HCT116 (cell line): ENCODE measurements at regions not wholly inside any gene's neighbourhood (a gene's known extent, or its start where the extent isn't known, plus 50 kb on each side); places are given as distances from the start of the nearest gene placed in this dataset.

ENCODE experiments used
- ATAC-seq: fragments of 200-7000 bp; cut with Tn5 transposase; 2 replicates; pipeline ENCODE4 v1.9.1; 2020; ENCODE audit warnings: mild to moderate bottlenecking, moderate library complexity
- BruUV-seq: library from RNA; stranded (reverse); fragments of 400-500 nt; replicated peaks from 2 replicates; lab custom pipeline; 2021; lab: Mats Ljungman, UMichigan
- CTCF ChIA-PET: fragments of 300-600 bp; sonication (Branson Sonifier 250); formaldehyde crosslinking; loops from one replicate; lab custom pipeline; 2021; ENCODE audit warnings: antibody characterized with exemption; lab: Charles Lee
- POLR2A ChIA-PET: fragments of 300-600, 350-600 bp; sonication (Branson Sonifier 250); formaldehyde crosslinking; loops from one replicate; lab custom pipeline; 2021; ENCODE audit warnings: antibody characterized with exemption; lab: Charles Lee
- RAD21 ChIA-PET, 2 experiments: fragments of 300-600 bp; sonication (Branson Sonifier 250); formaldehyde crosslinking; loops; one replicate each; lab custom pipeline; 2023; ENCODE audit warnings: low total read pairs in 2 of 2; ENCODE audit not compliant: uncharacterized antibody in 2 of 2, unreplicated experiment in 2 of 2, low non-redundant PET in 1 of 2; lab: Charles Lee
- DNase-seq: peaks from one replicate; pipeline ENCODE4 v3.0.0-alpha.2; 2010; ENCODE audit warnings: low read depth, low spot score
- H2AFZ ChIP-seq: fragments of 200-600 bp; shearing (Covaris generic), sonication (generic); 2 replicates; pipeline ENCODE4 v1.6.1; 2017; ENCODE audit warnings: low read depth, mixed run types, mixed read lengths, antibody characterized with exemption, low read length; ENCODE audit not compliant: poor library complexity, severe bottlenecking
- H3K27ac ChIP-seq: 2 replicates; pipeline ENCODE4 v1.5.1; 2012; ENCODE audit warnings: low read depth, low read length
- H3K27me3 ChIP-seq: fragments of 200-600 bp; sonication (generic); 2 replicates; pipeline ENCODE4 v1.6.1; 2016; ENCODE audit warnings: mixed run types, low read length, mixed read lengths; ENCODE audit not compliant: insufficient read depth
- H3K36me3 ChIP-seq, 2 experiments: fragments of 200-500 bp in 1 of 2; fragments of 200-600 bp in 1 of 2; sonication (Bioruptor generic) in 1 of 2; sonication (generic) in 1 of 2; 2 replicates each; pipeline versions ENCODE4 v1.5.1 to v1.6.1; 2014 to 2016; ENCODE audit warnings: low read length in 2 of 2, inconsistent platforms in 1 of 2, mixed read lengths in 1 of 2, mixed run types in 1 of 2; ENCODE audit not compliant: insufficient read depth in 2 of 2, control insufficient read depth in 1 of 2
- H3K4me1 ChIP-seq, 2 experiments: fragments of 200-600 bp in 1 of 2; sonication (generic) in 1 of 2; 2 replicates each; pipeline versions ENCODE4 v1.5.1 to v1.6.1; 2012 to 2017; ENCODE audit warnings: low read length in 2 of 2, inconsistent platforms in 1 of 2, mild to moderate bottlenecking in 1 of 2, mixed read lengths in 1 of 2, mixed run types in 1 of 2, moderate library complexity in 1 of 2; ENCODE audit not compliant: insufficient read depth in 2 of 2, control insufficient read depth in 1 of 2
- H3K4me2 ChIP-seq: fragments of 200-600 bp; sonication (generic); 2 replicates; pipeline ENCODE4 v1.6.1; 2017; ENCODE audit warnings: mixed run types, low read length, mixed read lengths
- H3K4me3 ChIP-seq, 2 experiments: fragments of 200-600 bp in 1 of 2; sonication (generic) in 1 of 2; replicated peaks in 1 of 2; 2 replicates each; pipeline ENCODE4 v1.5.1; 2011 to 2016; ENCODE audit warnings: low read length in 2 of 2, control low read depth in 1 of 2, low read depth in 1 of 2, mild to moderate bottlenecking in 1 of 2, mixed read lengths in 1 of 2, mixed run types in 1 of 2
- H3K79me2 ChIP-seq: fragments of 200-600 bp; sonication (generic); 2 replicates; pipeline ENCODE4 v1.6.1; 2017; ENCODE audit warnings: mild to moderate bottlenecking, mixed run types, low read length, moderate library complexity, mixed read lengths; ENCODE audit not compliant: insufficient read depth
- H3K9ac ChIP-seq: fragments of 200-600 bp; sonication (generic); 2 replicates; pipeline ENCODE4 v1.6.1; 2016; ENCODE audit warnings: low read length, mixed read lengths
- H3K9me2 ChIP-seq: fragments of 200-600 bp; sonication (generic), shearing (Covaris generic); 2 replicates; pipeline ENCODE4 v1.6.1; 2017; ENCODE audit warnings: mixed run types, mild to moderate bottlenecking, moderate library complexity; ENCODE audit not compliant: insufficient read depth
- H3K9me3 ChIP-seq, 2 experiments: fragments of 200-500 bp in 1 of 2; fragments of 200-600 bp in 1 of 2; sonication (Bioruptor generic) in 1 of 2; sonication (generic) in 1 of 2; 2 replicates each; pipeline ENCODE4 v1.6.1; 2014 to 2017; ENCODE audit warnings: low read length in 2 of 2, mixed read lengths in 2 of 2, inconsistent platforms in 1 of 2, low read depth in 1 of 2, mild to moderate bottlenecking in 1 of 2, mixed run types in 1 of 2, moderate library complexity in 1 of 2; ENCODE audit not compliant: control insufficient read depth in 1 of 2, insufficient read depth in 1 of 2
- H4K20me1 ChIP-seq: fragments of 200-600 bp; sonication (generic), shearing (Covaris generic); 2 replicates; pipeline ENCODE4 v1.6.1; 2017; ENCODE audit warnings: mixed run types, mild to moderate bottlenecking, moderate library complexity; ENCODE audit not compliant: insufficient read depth
- EGR1 ChIP-seq: IDR thresholded peaks from 2 replicates; pipeline ENCODE4 v1.6.1; 2012; ENCODE audit warnings: low read depth
- ELF1 ChIP-seq: IDR thresholded peaks from 2 replicates; pipeline ENCODE4 v1.6.1; 2012; ENCODE audit warnings: low read depth, borderline replicate concordance
- FOSL1 ChIP-seq: IDR thresholded peaks from 2 replicates; pipeline ENCODE4 v1.6.1; 2012; ENCODE audit warnings: low read depth
- MAX ChIP-seq: IDR thresholded peaks from 2 replicates; pipeline ENCODE4 v1.6.1; 2012
- POLR2A ChIP-seq: IDR thresholded peaks from 2 replicates; pipeline ENCODE4 v1.7.0; 2011; ENCODE audit warnings: borderline replicate concordance; ENCODE audit not compliant: insufficient read depth, insufficient read length; ENCODE audit errors: extremely low read depth
- POLR2AphosphoS5 ChIP-seq: IDR thresholded peaks from 2 replicates; pipeline ENCODE4 v1.6.1; 2011; ENCODE audit warnings: mild to moderate bottlenecking, low read depth, low read length, moderate library complexity
- RAD21 ChIP-seq: IDR thresholded peaks from 2 replicates; pipeline ENCODE4 v1.6.1; 2012; ENCODE audit warnings: low read depth, mild to moderate bottlenecking
- SIN3A ChIP-seq: IDR thresholded peaks from 2 replicates; pipeline ENCODE4 v1.6.1; 2012; ENCODE audit warnings: low read depth
- SP1 ChIP-seq: IDR thresholded peaks from 2 replicates; pipeline ENCODE4 v1.6.1; 2012; ENCODE audit warnings: low read depth
- SRF ChIP-seq: IDR thresholded peaks from 2 replicates; pipeline ENCODE4 v1.6.1; 2012; ENCODE audit warnings: low read depth
- TCF7L2 ChIP-seq: IDR thresholded peaks from 2 replicates; pipeline ENCODE4 v1.7.0; 2011; ENCODE audit warnings: borderline replicate concordance, inconsistent platforms; ENCODE audit not compliant: insufficient read depth, insufficient read length; ENCODE audit errors: extremely low read depth
- YY1 ChIP-seq: IDR thresholded peaks from 2 replicates; pipeline ENCODE4 v1.6.1; 2011; ENCODE audit warnings: low read length, low read depth, moderate library complexity, mild to moderate bottlenecking; ENCODE audit not compliant: insufficient replicate concordance; ENCODE audit errors: extremely low read depth
- ZBTB33 ChIP-seq: IDR thresholded peaks from 2 replicates; pipeline ENCODE4 v1.6.1; 2011; ENCODE audit warnings: mild to moderate bottlenecking, low read length, moderate library complexity; ENCODE audit not compliant: insufficient replicate concordance; ENCODE audit errors: extremely low read depth
- ZFX ChIP-seq: fragments of 450-650 bp; IDR thresholded peaks from 2 replicates; pipeline ENCODE4 v1.6.1; 2017
- intact Hi-C: fragments of 100-400 bp; cut with micrococcal nuclease; formaldehyde crosslinking; loops from 2 replicates; pipeline ENCODE4 v1.10.0; 2022
- TF ChIP-seq, protein P1 (sequence below), 3 experiments: fragments of 200-600 bp in 1 of 3; sonication (generic) in 1 of 3; IDR thresholded peaks in 2 of 3; conservative IDR thresholded peaks in 1 of 3; 2 replicates each; pipeline ENCODE4 v1.5.1; 2012 to 2017; ENCODE audit warnings: low read depth in 2 of 3, low read length in 2 of 3, antibody characterized with exemption in 1 of 3, borderline replicate concordance in 1 of 3, control low read depth in 1 of 3, mild to moderate bottlenecking in 1 of 3, mixed read lengths in 1 of 3, mixed run types in 1 of 3, moderate library complexity in 1 of 3; ENCODE audit not compliant: insufficient read depth in 1 of 3
- TF ChIP-seq, protein P2 (sequence below): IDR thresholded peaks from 2 replicates; pipeline ENCODE4 v1.6.1; 2012

DNA sequence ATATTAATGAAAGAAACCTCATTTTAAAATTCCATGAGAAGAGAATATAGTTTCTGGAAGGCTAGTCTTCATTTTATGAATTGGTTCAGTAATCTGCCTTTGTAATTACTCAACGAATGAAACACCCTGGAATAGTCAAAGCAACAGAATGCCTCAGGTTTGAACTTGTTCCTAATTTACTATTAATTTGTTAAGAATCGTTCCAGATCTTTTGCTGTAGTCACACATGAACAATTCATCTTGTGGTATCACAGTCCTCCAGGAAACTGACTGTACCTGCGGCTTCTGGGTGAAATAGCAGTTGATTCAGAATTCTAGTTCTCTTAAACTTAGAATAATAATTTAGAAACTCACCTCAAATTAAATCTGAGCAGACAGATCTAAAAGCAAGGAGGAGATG lies 282.7 kb upstream of the MAP2 start:
- no peaks in the 10 kb centered on the region for H3K4me1 ChIP-seq
- DNase-seq (no peak), ATAC-seq (no peak)
- no peak overlapping the region for H3K9ac ChIP-seq
- intact Hi-C loops: no loop called here
- H3K79me2 ChIP-seq: no peaks in the 10 kb centered on the region
- TF ChIP-seq SIN3A: no peak
- no peak for TF ChIP-seq FOSL1
- no peak for TF ChIP-seq POLR2A
- TF ChIP-seq, protein P1, sequence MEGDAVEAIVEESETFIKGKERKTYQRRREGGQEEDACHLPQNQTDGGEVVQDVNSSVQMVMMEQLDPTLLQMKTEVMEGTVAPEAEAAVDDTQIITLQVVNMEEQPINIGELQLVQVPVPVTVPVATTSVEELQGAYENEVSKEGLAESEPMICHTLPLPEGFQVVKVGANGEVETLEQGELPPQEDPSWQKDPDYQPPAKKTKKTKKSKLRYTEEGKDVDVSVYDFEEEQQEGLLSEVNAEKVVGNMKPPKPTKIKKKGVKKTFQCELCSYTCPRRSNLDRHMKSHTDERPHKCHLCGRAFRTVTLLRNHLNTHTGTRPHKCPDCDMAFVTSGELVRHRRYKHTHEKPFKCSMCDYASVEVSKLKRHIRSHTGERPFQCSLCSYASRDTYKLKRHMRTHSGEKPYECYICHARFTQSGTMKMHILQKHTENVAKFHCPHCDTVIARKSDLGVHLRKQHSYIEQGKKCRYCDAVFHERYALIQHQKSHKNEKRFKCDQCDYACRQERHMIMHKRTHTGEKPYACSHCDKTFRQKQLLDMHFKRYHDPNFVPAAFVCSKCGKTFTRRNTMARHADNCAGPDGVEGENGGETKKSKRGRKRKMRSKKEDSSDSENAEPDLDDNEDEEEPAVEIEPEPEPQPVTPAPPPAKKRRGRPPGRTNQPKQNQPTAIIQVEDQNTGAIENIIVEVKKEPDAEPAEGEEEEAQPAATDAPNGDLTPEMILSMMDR (IDR thresholded peaks at IDR 0.05 in 2 of 3, conservative IDR thresholded peaks at IDR 0.05 in 1 of 3; ENCODE audit: borderline replicate concordance in 1 of 3, insufficient read depth in 1 of 3, low read depth in 2 of 3, low read length in 2 of 3): no peak
- TF ChIP-seq POLR2AphosphoS5: no peak
- TF ChIP-seq YY1: no peak
- no peak for TF ChIP-seq SP1
- TF ChIP-seq EGR1: no peak
- no peak for TF ChIP-seq SRF
- no peak for TF ChIP-seq TCF7L2
- TF ChIP-seq ELF1: no peak
- no peak for TF ChIP-seq RAD21
- TF ChIP-seq, protein P2, sequence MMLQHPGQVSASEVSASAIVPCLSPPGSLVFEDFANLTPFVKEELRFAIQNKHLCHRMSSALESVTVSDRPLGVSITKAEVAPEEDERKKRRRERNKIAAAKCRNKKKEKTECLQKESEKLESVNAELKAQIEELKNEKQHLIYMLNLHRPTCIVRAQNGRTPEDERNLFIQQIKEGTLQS: no peak
- TF ChIP-seq ZFX: no peak
- TF ChIP-seq ZBTB33: no peak
- TF ChIP-seq MAX: no peak
- H2AFZ ChIP-seq: no peak overlapping the region
- CTCF ChIA-PET: no interaction called here
- no peak overlapping the region for H3K27ac ChIP-seq
- POLR2A ChIA-PET: no interaction called here
- H3K36me3 ChIP-seq: no peaks in the 10 kb centered on the region
- no TSS peak for BruUV-seq
- no peaks in the 10 kb centered on the region for H4K20me1 ChIP-seq
- H3K4me2 ChIP-seq: no peak overlapping the region
- H3K4me3 ChIP-seq: no peak overlapping the region
- H3K9me2 ChIP-seq: no peaks in the 10 kb centered on the region
- RAD21 ChIA-PET: no interaction called here
- 0 out of 2 replicates have a peak, but pooled peaks cover 17% of the 10 kb centered on the region for H3K27me3 ChIP-seq
- H3K9me3 ChIP-seq: no peaks in the 10 kb centered on the region
